GM13976 (cell line): ENCODE measurements at regions not wholly inside any gene's neighbourhood (a gene's known extent, or its start where the extent isn't known, plus 50 kb on each side); places are given as distances from the start of the nearest gene placed in this dataset.

Experiments used
- DNase-seq: peaks from one replicate; pipeline ENCODE4 v3.0.0; 2012; ENCODE audit warnings: low spot score
- CTCF ChIP-seq: IDR thresholded peaks from 2 replicates; pipeline ENCODE4 v1.5.1; 2012; ENCODE audit warnings: borderline replicate concordance, mild to moderate bottlenecking; ENCODE audit not compliant: insufficient read depth; ENCODE audit errors: extremely low read depth, missing control alignments, control extremely low read depth
- in situ Hi-C: fragments of 300-500 bp; cut with MboI; formaldehyde crosslinking; loops from one replicate; pipeline ENCODE4 v1.12.0; 2022; ENCODE audit warnings: low sequenced_read_pairs, mixed read lengths, inconsistent platforms; ENCODE audit not compliant: unreplicated experiment

GRCh38 chr18:48488388-48488850, 50.4 kb upstream of the CTIF start:
- TF ChIP-seq CTCF = no peak
- in situ Hi-C loops = no loop called here
- DNase-seq = no peak

GRCh38 chr18:48486754-48487153, 52.1 kb upstream of the CTIF start:
- in situ Hi-C loops = no loop called here
- DNase-seq = no peak
- TF ChIP-seq CTCF = no peak

- in situ Hi-C loops = no loop called here
- TF ChIP-seq CTCF = no peak
- no peak for DNase-seq
Measured at GRCh38 chr18:48485828-48486405, 52.9 kb upstream of the CTIF start.

GRCh38 chr18:48481092-48481491, 57.7 kb upstream of the CTIF start:
- in situ Hi-C loops = no loop called here
- TF ChIP-seq CTCF = no peak
- DNase-seq = no peak

GRCh38 chr18:48479531-48479930, 59.3 kb upstream of the CTIF start:
- no peak for DNase-seq
- in situ Hi-C loops = loop anchor here (5.0 kb wide), 1 partner anchor 183 kb away; no protein-coding TSS in a partner anchor
- no peak for TF ChIP-seq CTCF

GRCh38 chr18:48477348-48477747, 61.5 kb upstream of the CTIF start:
- TF ChIP-seq CTCF = no peak
- in situ Hi-C loops = loop anchor here (5.0 kb wide), 1 partner anchor 185 kb away; no protein-coding TSS in a partner anchor
- no peak for DNase-seq
